PFSK-1 (cell line): ENCODE measurements at regions not wholly inside any gene's neighbourhood (a gene's known extent, or its start where the extent isn't known, plus 50 kb on each side); places are given as distances from the start of the nearest gene placed in this dataset.

ENCODE experiments used
- POLR2AphosphoS5 ChIP-seq: IDR thresholded peaks from 2 replicates; pipeline ENCODE4 v1.6.1; 2012; ENCODE audit warnings: low read depth, mild to moderate bottlenecking, control low read depth, low read length, moderate library complexity
- REST ChIP-seq, 2 experiments: IDR thresholded peaks; 2 replicates each; pipeline versions ENCODE4 v1.6.1 to v1.8.0; 2011 to 2012; ENCODE audit warnings: low read depth in 2 of 2, low read length in 2 of 2, control low read depth in 1 of 2, inconsistent platforms in 1 of 2, mild to moderate bottlenecking in 1 of 2, moderate library complexity in 1 of 2; ENCODE audit not compliant: insufficient read depth in 1 of 2
- SIN3A ChIP-seq: IDR thresholded peaks from 2 replicates; pipeline ENCODE4 v1.6.1; 2012; ENCODE audit warnings: mild to moderate bottlenecking, low read length, moderate library complexity, borderline replicate concordance; ENCODE audit not compliant: insufficient read depth

- TF ChIP-seq POLR2AphosphoS5 (no peak), SIN3A (no peak), REST (IDR thresholded peaks at IDR 0.05; ENCODE audit: insufficient read depth in 1 of 2, low read depth in 2 of 2, low read length in 2 of 2) (no peak)
Measured at GRCh38 chr6:12610862-12611261, 105.7 kb upstream of the PHACTR1 start.
